SK-N-SH (cell line): ENCODE measurements at regions not wholly inside any gene's neighbourhood (a gene's known extent, or its start where the extent isn't known, plus 50 kb on each side); places are given as distances from the start of the nearest gene placed in this dataset.
"Not testable (repeated sequence)": the region's sequence is repeated elsewhere in the genome, so short reads cannot be mapped to it uniquely, and the experiment has no call there.

Source experiments
- CTCF ChIA-PET: fragments of 300-600, 350-600 bp; formaldehyde crosslinking; extraction: SDS; loops from one replicate; lab custom pipeline; 2021; lab: Yijun Ruan, JAX
- POLR2A ChIA-PET: fragments of 350-600 bp; sonication (Branson Sonifier 250); formaldehyde crosslinking; extraction: SDS; loops from one replicate; lab custom pipeline; 2020; ENCODE audit warnings: antibody characterized with exemption, inconsistent platforms; lab: Yijun Ruan, JAX
- DNase-seq: peaks from one replicate; pipeline ENCODE4 v3.0.0; 2012
- H2AFZ ChIP-seq: fragments of 200-600 bp; sonication (generic); 2 replicates; pipeline ENCODE4 v1.8.1; 2016; ENCODE audit warnings: antibody characterized with exemption, mild to moderate bottlenecking, low read depth
- H3F3A ChIP-seq: fragments of 200-600 bp; sonication (generic); replicated peaks from 2 replicates; pipeline ENCODE3; 2016; ENCODE audit warnings: antibody characterized with exemption, mild to moderate bottlenecking; ENCODE audit not compliant: insufficient read depth
- H3K27ac ChIP-seq, 2 experiments: fragments of 200-500 bp in 1 of 2; fragments of 200-600 bp in 1 of 2; sonication (Bioruptor generic) in 1 of 2; sonication (generic), shearing (Covaris generic) in 1 of 2; 2 replicates each; pipeline versions ENCODE4 v1.5.1 to v1.6.1; 2014 to 2016; ENCODE audit warnings: low read depth in 2 of 2, inconsistent platforms in 1 of 2, low read length in 1 of 2, mild to moderate bottlenecking in 1 of 2, mixed read lengths in 1 of 2
- H3K27me3 ChIP-seq: fragments of 200-600 bp; sonication (generic), shearing (Covaris generic); 2 replicates; pipeline ENCODE4 v1.6.1; 2016; ENCODE audit warnings: mixed run types; ENCODE audit not compliant: insufficient read depth
- H3K36me3 ChIP-seq, 2 experiments: fragments of 200-500 bp in 1 of 2; fragments of 200-600 bp in 1 of 2; sonication (Bioruptor generic) in 1 of 2; sonication (generic) in 1 of 2; replicated peaks in 1 of 2; 2 replicates each; pipeline versions ENCODE3 to v1.5.1; 2014 to 2016; ENCODE audit warnings: low read length in 1 of 2, mild to moderate bottlenecking in 1 of 2; ENCODE audit not compliant: insufficient read depth in 2 of 2, control insufficient read depth in 1 of 2
- H3K4me1 ChIP-seq, 2 experiments: fragments of 200-500 bp in 1 of 2; fragments of 200-600 bp in 1 of 2; sonication (Bioruptor generic) in 1 of 2; sonication (generic), shearing (Covaris generic) in 1 of 2; 2 replicates each; pipeline versions ENCODE4 v1.5.1 to v1.6.1; 2014 to 2016; ENCODE audit warnings: low read depth in 1 of 2, low read length in 1 of 2, mixed run types in 1 of 2; ENCODE audit not compliant: insufficient read depth in 2 of 2, control insufficient read depth in 1 of 2
- H3K4me2 ChIP-seq: fragments of 200-600 bp; sonication (generic), shearing (Covaris generic); 2 replicates; pipeline ENCODE4 v1.6.1; 2017; ENCODE audit warnings: mixed run types
- H3K4me3 ChIP-seq, 2 experiments: fragments of 200-500 bp in 1 of 2; fragments of 200-600 bp in 1 of 2; sonication (Bioruptor generic) in 1 of 2; sonication (generic), shearing (Covaris generic) in 1 of 2; 2 replicates each; pipeline versions ENCODE4 v1.5.1 to v1.8.1; 2014 to 2016; ENCODE audit warnings: low read depth in 2 of 2, inconsistent platforms in 1 of 2, low read length in 1 of 2, mild to moderate bottlenecking in 1 of 2, mixed read lengths in 1 of 2, moderate library complexity in 1 of 2
- H3K79me2 ChIP-seq: fragments of 200-600 bp; sonication (generic); 2 replicates; pipeline ENCODE4 v1.8.1; 2017; ENCODE audit warnings: mild to moderate bottlenecking; ENCODE audit not compliant: insufficient read depth
- H3K9ac ChIP-seq: fragments of 200-600 bp; sonication (generic); 2 replicates; pipeline ENCODE4 v1.6.1; 2017; ENCODE audit warnings: mixed run types
- H3K9me2 ChIP-seq: fragments of 200-600 bp; sonication (generic); 2 replicates; pipeline ENCODE4 v1.6.1; 2017; ENCODE audit warnings: mixed run types
- H3K9me3 ChIP-seq: fragments of 200-600 bp; sonication (generic); 2 replicates; pipeline ENCODE4 v1.6.1; 2017; ENCODE audit warnings: mixed run types, mild to moderate bottlenecking, moderate library complexity
- H4K20me1 ChIP-seq: fragments of 200-600 bp; sonication (generic); 2 replicates; pipeline ENCODE4 v1.6.1; 2017; ENCODE audit warnings: mild to moderate bottlenecking, mixed run types; ENCODE audit not compliant: insufficient read depth
- EP300 ChIP-seq, 2 experiments: IDR thresholded peaks; 2 replicates each; pipeline versions ENCODE4 v1.4.0 to v1.6.1; 2012; ENCODE audit warnings: borderline replicate concordance in 1 of 2, low read depth in 1 of 2, low read length in 1 of 2
- FOSL2 ChIP-seq: IDR thresholded peaks from 2 replicates; pipeline ENCODE4 v1.4.0; 2012; ENCODE audit warnings: low read depth, mild to moderate bottlenecking, moderate library complexity, borderline replicate concordance
- FOXM1 ChIP-seq: IDR thresholded peaks from 2 replicates; pipeline ENCODE4 v1.4.0; 2012; ENCODE audit warnings: low read depth, mild to moderate bottlenecking
- IRF3 ChIP-seq: fragments of 150-350 bp; IDR thresholded peaks from 2 replicates; pipeline ENCODE4 v1.6.1; 2016; ENCODE audit warnings: mild to moderate bottlenecking, low read depth, low read length
- MXI1 ChIP-seq: IDR thresholded peaks from 2 replicates; pipeline ENCODE4 v1.6.1; 2012; ENCODE audit warnings: mild to moderate bottlenecking, low read depth, low read length, improper control_type of control experiment
- NFIC ChIP-seq: IDR thresholded peaks from 2 replicates; pipeline ENCODE4 v1.4.0; 2012; ENCODE audit warnings: borderline replicate concordance
- NRF1 ChIP-seq: IDR thresholded peaks from 2 replicates; pipeline ENCODE4 v1.6.1; 2012; ENCODE audit warnings: low read depth, mild to moderate bottlenecking, low read length
- PBX3 ChIP-seq: IDR thresholded peaks from 2 replicates; pipeline ENCODE4; 2012
- POLR2AphosphoS5 ChIP-seq: IDR thresholded peaks from 2 replicates; pipeline ENCODE4 v1.6.1; 2012; ENCODE audit warnings: low read depth, low read length
- RAD21 ChIP-seq: IDR thresholded peaks from 2 replicates; pipeline ENCODE4 v1.6.1; 2012; ENCODE audit warnings: mild to moderate bottlenecking, low read length
- RCOR1 ChIP-seq: fragments of 150-350 bp; IDR thresholded peaks from 2 replicates; pipeline ENCODE4 v1.6.1; 2017; ENCODE audit warnings: antibody characterized with exemption, low read length
- TAF1 ChIP-seq: IDR thresholded peaks from 2 replicates; pipeline ENCODE4 v1.6.1; 2012; ENCODE audit warnings: low read depth, mild to moderate bottlenecking, low read length, moderate library complexity, borderline replicate concordance
- TCF12 ChIP-seq: IDR thresholded peaks from 2 replicates; pipeline ENCODE4 v1.4.0; 2012
- TEAD4 ChIP-seq: IDR thresholded peaks from 2 replicates; pipeline ENCODE4 v1.4.0; 2012; ENCODE audit warnings: mild to moderate bottlenecking, borderline replicate concordance; ENCODE audit not compliant: insufficient read depth
- WGBS: methylation state at CpG from one replicate; pipeline ENCODE4 v1.1.6; 2017; ENCODE audit warnings: low lambda C conversion rate; 5-methylcytosine and 5-hydroxymethylcytosine counted together
- TF ChIP-seq, protein P1 (sequence below): fragments of 150-350 bp; IDR thresholded peaks from 2 replicates; pipeline ENCODE4 v1.6.1; 2017; ENCODE audit warnings: antibody characterized with exemption, low read length, low read depth, borderline replicate concordance
- TF ChIP-seq, protein P2 (sequence below): IDR thresholded peaks from 2 replicates; pipeline ENCODE4 v1.4.0; 2012; ENCODE audit warnings: low read depth, borderline replicate concordance

DNA sequence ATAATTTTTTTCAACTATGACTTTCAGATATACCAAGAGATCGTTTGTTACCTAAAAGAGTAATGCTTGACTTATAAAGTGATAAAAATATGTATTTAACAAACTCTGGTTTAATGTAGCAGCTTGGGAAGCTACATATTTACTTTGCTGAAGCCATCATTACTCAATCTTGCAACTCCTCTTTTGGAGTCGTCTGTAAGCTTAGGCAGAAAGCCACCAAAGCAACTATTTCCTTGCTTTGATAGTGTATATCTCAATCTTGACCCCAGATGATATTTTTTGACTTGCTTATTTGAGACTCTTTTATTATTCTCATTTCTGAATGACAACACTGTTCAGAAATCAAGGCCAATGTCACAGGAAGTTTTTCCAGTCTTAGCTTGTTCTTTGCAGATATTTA lies 183.0 kb downstream of the SAMD5 start:
- WGBS: 0% methylated on average over 2 of the region's 2 CpGs

GRCh38 chr6:147693181-147693580 lies 184.7 kb downstream of the SAMD5 start:
- Histone ChIP-seq H3K4me2 (no peak overlapping the region), H3K36me3 (no peaks in the 10 kb centered on the region), H3K9me2 (no peaks in the 10 kb centered on the region), H3K27me3 (no peaks in the 10 kb centered on the region), H3K9me3 (no peaks in the 10 kb centered on the region), H3K4me1 (no peaks in the 10 kb centered on the region), H4K20me1 (no peaks in the 10 kb centered on the region), H3K9ac (no peak overlapping the region), H3K27ac (no peak overlapping the region)
- ChIA-PET CTCF (no interaction called here), POLR2A (no interaction called here)
- DNase-seq: no peak
- TF ChIP-seq FOSL2 (no peak), IRF3 (no peak), RAD21 (no peak), MXI1 (no peak), TEAD4 (no peak), TCF12 (no peak), RCOR1 (no peak), PBX3 (no peak), NFIC (no peak), POLR2AphosphoS5 (no peak)
- TF ChIP-seq, protein P1, sequence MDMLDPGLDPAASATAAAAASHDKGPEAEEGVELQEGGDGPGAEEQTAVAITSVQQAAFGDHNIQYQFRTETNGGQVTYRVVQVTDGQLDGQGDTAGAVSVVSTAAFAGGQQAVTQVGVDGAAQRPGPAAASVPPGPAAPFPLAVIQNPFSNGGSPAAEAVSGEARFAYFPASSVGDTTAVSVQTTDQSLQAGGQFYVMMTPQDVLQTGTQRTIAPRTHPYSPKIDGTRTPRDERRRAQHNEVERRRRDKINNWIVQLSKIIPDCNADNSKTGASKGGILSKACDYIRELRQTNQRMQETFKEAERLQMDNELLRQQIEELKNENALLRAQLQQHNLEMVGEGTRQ: no peak
- TF ChIP-seq, all 33 proteins: peak for 0
- no peak overlapping the region for H3K4me3 ChIP-seq
- 20% methylated on average over 6 of the region's 6 CpGs for WGBS
- H3F3A ChIP-seq: no peaks in the 10 kb centered on the region
- no peak overlapping the region for H2AFZ ChIP-seq
- no peaks in the 10 kb centered on the region for H3K79me2 ChIP-seq

More for the DNA sequence above, 183.0 kb downstream of the SAMD5 start:
- H4K20me1 ChIP-seq: no peaks in the 10 kb centered on the region
- H3K9me3 ChIP-seq: no peaks in the 10 kb centered on the region
- no peaks in the 10 kb centered on the region for H3K36me3 ChIP-seq
- no peaks in the 10 kb centered on the region for H3K27me3 ChIP-seq
- no peaks in the 10 kb centered on the region for H3K9me2 ChIP-seq
- H3K4me3 ChIP-seq: no peak overlapping the region
- no peaks in the 10 kb centered on the region for H3K4me1 ChIP-seq
- H3K79me2 ChIP-seq: no peaks in the 10 kb centered on the region
- no peak overlapping the region for H3K9ac ChIP-seq
- no peak overlapping the region for H2AFZ ChIP-seq
- no peak overlapping the region for H3K27ac ChIP-seq
- no peak for DNase-seq
- ChIA-PET POLR2A (no interaction called here), CTCF (no interaction called here)
- TF ChIP-seq TAF1 (no peak), EP300 (IDR thresholded peaks at IDR 0.05; ENCODE audit: borderline replicate concordance in 1 of 2, low read depth in 1 of 2, low read length in 1 of 2) (no peak), TCF12 (no peak), FOXM1 (no peak), FOSL2 (no peak), NRF1 (no peak), IRF3 (no peak)
- TF ChIP-seq, protein P2, sequence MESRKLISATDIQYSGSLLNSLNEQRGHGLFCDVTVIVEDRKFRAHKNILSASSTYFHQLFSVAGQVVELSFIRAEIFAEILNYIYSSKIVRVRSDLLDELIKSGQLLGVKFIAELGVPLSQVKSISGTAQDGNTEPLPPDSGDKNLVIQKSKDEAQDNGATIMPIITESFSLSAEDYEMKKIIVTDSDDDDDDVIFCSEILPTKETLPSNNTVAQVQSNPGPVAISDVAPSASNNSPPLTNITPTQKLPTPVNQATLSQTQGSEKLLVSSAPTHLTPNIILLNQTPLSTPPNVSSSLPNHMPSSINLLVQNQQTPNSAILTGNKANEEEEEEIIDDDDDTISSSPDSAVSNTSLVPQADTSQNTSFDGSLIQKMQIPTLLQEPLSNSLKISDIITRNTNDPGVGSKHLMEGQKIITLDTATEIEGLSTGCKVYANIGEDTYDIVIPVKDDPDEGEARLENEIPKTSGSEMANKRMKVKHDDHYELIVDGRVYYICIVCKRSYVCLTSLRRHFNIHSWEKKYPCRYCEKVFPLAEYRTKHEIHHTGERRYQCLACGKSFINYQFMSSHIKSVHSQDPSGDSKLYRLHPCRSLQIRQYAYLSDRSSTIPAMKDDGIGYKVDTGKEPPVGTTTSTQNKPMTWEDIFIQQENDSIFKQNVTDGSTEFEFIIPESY: no peak
- no peaks in the 10 kb centered on the region for H3F3A ChIP-seq
- H3K4me2 ChIP-seq: no peak overlapping the region

DNA sequence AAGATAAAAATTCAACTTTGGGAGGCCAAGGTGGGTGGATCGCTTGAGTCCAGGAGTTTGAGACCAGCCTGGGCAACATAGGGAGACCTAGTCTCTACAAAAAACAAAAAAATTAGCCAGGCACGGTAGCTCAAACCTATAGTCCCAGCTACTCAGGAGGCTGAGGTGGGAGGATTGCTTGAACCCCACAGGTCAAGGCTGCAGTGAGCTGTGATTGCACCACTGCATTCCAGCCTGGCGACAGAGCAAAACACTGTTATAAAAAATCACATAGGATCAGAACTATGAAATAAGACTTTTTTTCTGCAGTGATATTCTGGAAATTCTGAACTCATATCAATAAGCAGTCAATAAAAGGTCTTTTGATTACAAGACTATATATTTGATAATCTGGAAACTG lies 186.1 kb downstream of the SAMD5 start:
- H3K4me3 ChIP-seq, H3K36me3 ChIP-seq, H3K4me1 ChIP-seq, H3F3A ChIP-seq, POLR2A ChIA-PET, H3K9me2 ChIP-seq, H3K9ac ChIP-seq, H3K79me2 ChIP-seq, H3K27me3 ChIP-seq, H3K27ac ChIP-seq, H4K20me1 ChIP-seq, H3K4me2 ChIP-seq, H2AFZ ChIP-seq, CTCF ChIA-PET, H3K9me3 ChIP-seq, DNase-seq: not testable (repeated sequence)
- 46% methylated on average over 3 of the region's 3 CpGs for WGBS
